Astrocyte (in vitro differentiated cells and primary cell): ENCODE measurements at regions not wholly inside any gene's neighbourhood (a gene's known extent, or its start where the extent isn't known, plus 50 kb on each side); places are given as distances from the start of the nearest gene placed in this dataset.

Experiments
- DNase-seq: peaks from one replicate; pipeline ENCODE4 v3.0.0-alpha.2; 2010; ENCODE audit warnings: low read depth
- FAIRE-seq: peaks from 2 replicates; lab custom pipeline; 2011; peaks lifted over from hg19 to GRCh38; lab: Jason Lieb, UNC
- H2AFZ ChIP-seq: 2 replicates; pipeline ENCODE4 v1.6.0; 2012; ENCODE audit warnings: low read depth, low read length, inconsistent platforms
- H3K27ac ChIP-seq: 2 replicates; pipeline ENCODE4 v1.5.1; 2011; ENCODE audit warnings: low read depth, low read length, inconsistent platforms
- H3K27me3 ChIP-seq: 2 replicates; pipeline ENCODE4 v1.6.0; 2011; ENCODE audit warnings: low read length, inconsistent platforms; ENCODE audit not compliant: insufficient read depth
- H3K36me3 ChIP-seq: 2 replicates; pipeline ENCODE4 v1.5.1; 2011; ENCODE audit warnings: low read length, inconsistent platforms; ENCODE audit not compliant: insufficient read depth
- H3K4me1 ChIP-seq: 2 replicates; pipeline ENCODE4 v1.5.1; 2011; ENCODE audit warnings: low read length, inconsistent platforms; ENCODE audit not compliant: insufficient read depth
- H3K4me2 ChIP-seq: 2 replicates; pipeline ENCODE4 v1.6.0; 2012; ENCODE audit warnings: low read length, inconsistent platforms
- H3K4me3 ChIP-seq: 2 replicates; pipeline ENCODE4 v1.5.1; 2011; ENCODE audit warnings: low read depth, mild to moderate bottlenecking, low read length, inconsistent platforms; ENCODE audit not compliant: insufficient read depth
- H3K79me2 ChIP-seq: 2 replicates; pipeline ENCODE4 v1.6.0; 2012; ENCODE audit warnings: mild to moderate bottlenecking, low read length, inconsistent platforms; ENCODE audit not compliant: insufficient read depth
- H3K9ac ChIP-seq: 2 replicates; pipeline ENCODE4 v1.6.0; 2012; ENCODE audit warnings: mild to moderate bottlenecking, low read length, inconsistent platforms
- H3K9me3 ChIP-seq: 2 replicates; pipeline ENCODE4 v1.5.1; 2012; ENCODE audit warnings: low read depth, mild to moderate bottlenecking, low read length, inconsistent platforms; ENCODE audit not compliant: insufficient read depth
- H4K20me1 ChIP-seq: 2 replicates; pipeline ENCODE4 v1.6.0; 2012; ENCODE audit warnings: low read length, inconsistent platforms; ENCODE audit not compliant: insufficient read depth
- H3K27ac Mint-ChIP-seq: one replicate; pipeline ENCODE4 v1.8.0; 2021; ENCODE audit warnings: mild to moderate bottlenecking, mixed read lengths; ENCODE audit not compliant: unreplicated experiment
- H3K27me3 Mint-ChIP-seq: one replicate; pipeline ENCODE4 v1.8.0; 2021; ENCODE audit warnings: low read depth, mixed read lengths; ENCODE audit not compliant: unreplicated experiment
- H3K36me3 Mint-ChIP-seq: one replicate; pipeline ENCODE4 v1.8.0; 2021; ENCODE audit warnings: low read depth, mixed read lengths; ENCODE audit not compliant: unreplicated experiment
- H3K4me1 Mint-ChIP-seq: one replicate; pipeline ENCODE4 v1.8.0; 2021; ENCODE audit warnings: low read depth, mixed read lengths; ENCODE audit not compliant: unreplicated experiment
- H3K4me3 Mint-ChIP-seq: one replicate; pipeline ENCODE4 v1.8.0; 2021; ENCODE audit warnings: mild to moderate bottlenecking, moderate library complexity, mixed read lengths; ENCODE audit not compliant: unreplicated experiment
- H3K9me3 Mint-ChIP-seq: one replicate; pipeline ENCODE4 v1.8.0; 2021; ENCODE audit warnings: mild to moderate bottlenecking, mixed read lengths; ENCODE audit not compliant: unreplicated experiment
- CTCF ChIP-seq: IDR thresholded peaks from 2 replicates; pipeline ENCODE4 v1.5.1; 2011; ENCODE audit warnings: low read depth, mild to moderate bottlenecking, inconsistent platforms, low read length, moderate library complexity; ENCODE audit not compliant: insufficient read depth
- EZH2 ChIP-seq: IDR thresholded peaks from 2 replicates; pipeline ENCODE4 v1.6.1; 2012; ENCODE audit warnings: mild to moderate bottlenecking, low read length, inconsistent platforms; ENCODE audit not compliant: insufficient read depth

GRCh38 chr13:89923052-89923451, 1424.4 kb upstream of the MIR17HG start:
- no peak overlapping the region for H3K27ac Mint-ChIP-seq
- H3K27me3 Mint-ChIP-seq, result no peaks in the 10 kb centered on the region
- Histone ChIP-seq H3K27ac (no peak overlapping the region), H3K9me3 (no peaks in the 10 kb centered on the region), H3K4me2 (no peak overlapping the region), H3K36me3 (no peaks in the 10 kb centered on the region), H3K79me2 (no peaks in the 10 kb centered on the region), H2AFZ (no peak overlapping the region), H3K9ac (no peak overlapping the region), H3K27me3 (no peaks in the 10 kb centered on the region), H3K4me3 (no peak overlapping the region), H3K4me1 (no peaks in the 10 kb centered on the region), H4K20me1 (no peaks in the 10 kb centered on the region)
- FAIRE-seq (no peak), DNase-seq (no peak)
- TF ChIP-seq EZH2, result no peak
- TF ChIP-seq CTCF, result no peak
- H3K9me3 Mint-ChIP-seq, result no peaks in the 10 kb centered on the region
- H3K4me3 Mint-ChIP-seq, result no peak overlapping the region
- peaks cover 5% of the 10 kb centered on the region for H3K4me1 Mint-ChIP-seq
- H3K36me3 Mint-ChIP-seq, result no peaks in the 10 kb centered on the region

DNA sequence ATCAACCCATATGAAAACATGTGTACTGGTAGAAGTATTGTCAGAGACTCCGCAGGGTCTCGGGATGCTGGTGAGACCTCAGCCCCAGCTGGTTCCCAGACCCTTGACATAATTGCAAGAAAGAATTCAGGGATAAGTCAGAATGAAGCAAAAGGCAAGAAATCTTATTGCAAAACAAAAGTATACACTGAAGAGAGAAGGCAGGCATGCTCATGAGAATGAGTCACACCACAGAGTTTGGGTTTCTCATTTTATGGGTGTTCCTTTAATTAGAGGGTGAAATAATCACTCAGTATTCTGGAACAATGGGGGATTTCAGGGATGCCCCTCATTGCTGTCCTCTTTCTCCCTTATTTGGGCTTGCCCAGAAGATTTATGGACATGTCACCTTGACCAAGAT, 1423.8 kb upstream of the MIR17HG start:
- Mint-ChIP-seq H3K36me3 (no peaks in the 10 kb centered on the region), H3K27ac (no peak overlapping the region), H3K9me3 (no peaks in the 10 kb centered on the region), H3K4me3 (no peak overlapping the region), H3K27me3 (no peaks in the 10 kb centered on the region), H3K4me1 (peaks cover 5% of the 10 kb centered on the region)
- Histone ChIP-seq H3K27ac (no peak overlapping the region), H3K4me2 (no peak overlapping the region), H3K79me2 (no peaks in the 10 kb centered on the region), H3K9me3 (no peaks in the 10 kb centered on the region), H4K20me1 (no peaks in the 10 kb centered on the region), H2AFZ (no peak overlapping the region), H3K27me3 (no peaks in the 10 kb centered on the region), H3K4me3 (no peak overlapping the region), H3K9ac (no peak overlapping the region), H3K36me3 (no peaks in the 10 kb centered on the region), H3K4me1 (no peaks in the 10 kb centered on the region)
- FAIRE-seq (no peak), DNase-seq (peak; percentile 14)
- TF ChIP-seq CTCF (no peak), EZH2 (no peak)

DNA sequence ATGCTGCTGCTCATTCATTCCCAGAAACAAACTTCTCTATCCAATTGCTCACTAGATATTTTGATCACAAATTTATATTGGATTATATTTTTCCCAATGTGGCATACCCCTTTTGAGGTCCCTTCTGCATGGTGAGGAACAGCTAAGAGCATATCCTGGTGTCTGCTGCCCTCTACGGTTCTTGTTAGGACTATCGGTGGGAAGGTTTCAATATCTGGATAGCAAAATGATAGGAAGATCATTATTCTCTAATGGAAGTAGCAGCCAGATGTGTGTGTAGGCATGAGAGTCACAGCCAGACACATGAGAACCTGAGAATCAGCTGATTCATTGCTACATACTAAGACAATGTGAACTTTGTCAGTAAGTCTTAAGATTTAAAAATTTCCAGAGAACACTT, 1422.4 kb upstream of the MIR17HG start:
- no peaks in the 10 kb centered on the region for H3K79me2 ChIP-seq
- H3K36me3 ChIP-seq, result no peaks in the 10 kb centered on the region
- FAIRE-seq (no peak), DNase-seq (peak; percentile 14)
- no peaks in the 10 kb centered on the region for H3K27me3 ChIP-seq
- Mint-ChIP-seq H3K27ac (no peak overlapping the region), H3K4me1 (peaks cover 5% of the 10 kb centered on the region), H3K9me3 (no peaks in the 10 kb centered on the region), H3K4me3 (no peak overlapping the region), H3K27me3 (no peaks in the 10 kb centered on the region), H3K36me3 (no peaks in the 10 kb centered on the region)
- no peak overlapping the region for H3K4me3 ChIP-seq
- no peak overlapping the region for H2AFZ ChIP-seq
- TF ChIP-seq EZH2 (no peak), CTCF (peak; percentile 45)
- no peaks in the 10 kb centered on the region for H3K4me1 ChIP-seq
- no peaks in the 10 kb centered on the region for H4K20me1 ChIP-seq
- H3K4me2 ChIP-seq, result no peak overlapping the region
- no peak overlapping the region for H3K9ac ChIP-seq
- no peaks in the 10 kb centered on the region for H3K9me3 ChIP-seq
- no peak overlapping the region for H3K27ac ChIP-seq
